Transverse colon (tissue), 4 donors: ENCODE measurements at regions not wholly inside any gene's neighbourhood (a gene's known extent, or its start where the extent isn't known, plus 50 kb on each side); places are given as distances from the start of the nearest gene placed in this dataset.

Experiments
- DNase-seq: peaks from one replicate; pipeline ENCODE4 v3.0.0-alpha.2; 2019
- H3K27ac ChIP-seq, 4 donors: fragments of 200-600 bp; sonication (generic); 2 replicates each; pipeline ENCODE4 v1.5.1; 2016 to 2018; ENCODE audit warnings: inconsistent platforms in 4 of 4
- H3K27me3 ChIP-seq: fragments of 200-600 bp; sonication (generic); 2 replicates; pipeline ENCODE4 v1.5.1; 2017; ENCODE audit warnings: inconsistent platforms
- H3K36me3 ChIP-seq, 4 donors: fragments of 200-600 bp; sonication (generic); 2 replicates each; pipeline ENCODE4 v1.5.1; 2017 to 2019; ENCODE audit warnings: inconsistent platforms in 4 of 4
- H3K4me1 ChIP-seq, 4 donors: fragments of 200-600 bp; sonication (generic); 2 replicates each; pipeline ENCODE4 v1.5.1; 2017 to 2020; ENCODE audit warnings: inconsistent platforms in 4 of 4
- H3K4me3 ChIP-seq, 4 donors: fragments of 200-600 bp; sonication (generic); 1 replicate in 1 of 4; 2 replicates in 3 of 4; pipeline versions ENCODE4 v1.5.1 to v1.6.1; 2017 to 2019; ENCODE audit warnings: inconsistent platforms in 4 of 4
- H3K9me3 ChIP-seq, 2 donors: fragments of 200-600 bp; sonication (generic); 2 replicates each; pipeline ENCODE4 v1.5.1; 2017 to 2019; ENCODE audit warnings: inconsistent platforms in 2 of 2
- EP300 ChIP-seq: sonication (generic); formaldehyde crosslinking; IDR thresholded peaks from one replicate; pipeline ENCODE4 v1.6.1; 2017; ENCODE audit warnings: antibody characterized with exemption, low read depth
- POLR2A ChIP-seq: fragments of 450-650 bp; IDR thresholded peaks from one replicate; pipeline ENCODE4 v1.6.1; 2016; ENCODE audit warnings: antibody characterized with exemption, mild to moderate bottlenecking, moderate library complexity
- POLR2AphosphoS5 ChIP-seq, 3 donors: sonication (generic); formaldehyde crosslinking; IDR thresholded peaks; one replicate each; pipeline ENCODE4 v1.6.1; 2016; ENCODE audit warnings: antibody characterized with exemption in 3 of 3
- WGBS, 2 donors: methylation state at CpG; one replicate each; pipeline ENCODE4 v1.1.5; 2018; ENCODE audit warnings: low coverage in 1 of 2; 5-methylcytosine and 5-hydroxymethylcytosine counted together
- in situ Hi-C, 4 donors: fragments of 200-750 bp; cut with MboI; loops; one replicate each; pipeline versions ENCODE4 v1.15.0 to v1.15.1; 2017; ENCODE audit warnings: low sequenced_read_pairs in 3 of 4, low pct_ligation_motif_present in 1 of 4, low pct_unique_long_range_greater_than_20kb in 1 of 4
- intact Hi-C: fragments of 100-400 bp; cut with DNase I; formaldehyde crosslinking; loops from one replicate; pipeline ENCODE4 v1.15.1; 2023; ENCODE audit warnings: low total_unique reads
- TF ChIP-seq, protein P1 (sequence below), 5 experiments: fragments of 200-600 bp in 3 of 5; fragments of 450-650 bp in 2 of 5; sonication (generic) in 3 of 5; IDR thresholded peaks; 1 replicate in 2 of 5; 2 replicates in 3 of 5; pipeline ENCODE4 v1.5.1; 2016 to 2017; ENCODE audit warnings: antibody characterized with exemption in 5 of 5, inconsistent platforms in 3 of 5, mild to moderate bottlenecking in 2 of 5, moderate library complexity in 1 of 5

- H3K4me3 ChIP-seq, result no peak overlapping the region
- no peak for DNase-seq
- TF ChIP-seq POLR2AphosphoS5 (IDR thresholded peaks at IDR 0.05) (no peak), POLR2A (no peak), EP300 (no peak)
- TF ChIP-seq, protein P1, sequence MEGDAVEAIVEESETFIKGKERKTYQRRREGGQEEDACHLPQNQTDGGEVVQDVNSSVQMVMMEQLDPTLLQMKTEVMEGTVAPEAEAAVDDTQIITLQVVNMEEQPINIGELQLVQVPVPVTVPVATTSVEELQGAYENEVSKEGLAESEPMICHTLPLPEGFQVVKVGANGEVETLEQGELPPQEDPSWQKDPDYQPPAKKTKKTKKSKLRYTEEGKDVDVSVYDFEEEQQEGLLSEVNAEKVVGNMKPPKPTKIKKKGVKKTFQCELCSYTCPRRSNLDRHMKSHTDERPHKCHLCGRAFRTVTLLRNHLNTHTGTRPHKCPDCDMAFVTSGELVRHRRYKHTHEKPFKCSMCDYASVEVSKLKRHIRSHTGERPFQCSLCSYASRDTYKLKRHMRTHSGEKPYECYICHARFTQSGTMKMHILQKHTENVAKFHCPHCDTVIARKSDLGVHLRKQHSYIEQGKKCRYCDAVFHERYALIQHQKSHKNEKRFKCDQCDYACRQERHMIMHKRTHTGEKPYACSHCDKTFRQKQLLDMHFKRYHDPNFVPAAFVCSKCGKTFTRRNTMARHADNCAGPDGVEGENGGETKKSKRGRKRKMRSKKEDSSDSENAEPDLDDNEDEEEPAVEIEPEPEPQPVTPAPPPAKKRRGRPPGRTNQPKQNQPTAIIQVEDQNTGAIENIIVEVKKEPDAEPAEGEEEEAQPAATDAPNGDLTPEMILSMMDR (IDR thresholded peaks at IDR 0.05), result no peak
- H3K4me1 ChIP-seq, result no peaks in the 10 kb centered on the region
- H3K9me3 ChIP-seq, result no peaks in the 10 kb centered on the region
- no peaks in the 10 kb centered on the region for H3K36me3 ChIP-seq
- intact Hi-C loops (no loop called here), in situ Hi-C loops (no loop called here)
- no peak overlapping the region for H3K27ac ChIP-seq
- H3K27me3 ChIP-seq, result no peaks in the 10 kb centered on the region
- 89% methylated on average over 3 of the region's 3 CpGs; no CpG with 5 or more reads in 1 of the 2 donors for WGBS, 2 donors
Measured at GRCh38 chr2:187230088-187230487, 218.0 kb downstream of the CALCRL start.

DNA sequence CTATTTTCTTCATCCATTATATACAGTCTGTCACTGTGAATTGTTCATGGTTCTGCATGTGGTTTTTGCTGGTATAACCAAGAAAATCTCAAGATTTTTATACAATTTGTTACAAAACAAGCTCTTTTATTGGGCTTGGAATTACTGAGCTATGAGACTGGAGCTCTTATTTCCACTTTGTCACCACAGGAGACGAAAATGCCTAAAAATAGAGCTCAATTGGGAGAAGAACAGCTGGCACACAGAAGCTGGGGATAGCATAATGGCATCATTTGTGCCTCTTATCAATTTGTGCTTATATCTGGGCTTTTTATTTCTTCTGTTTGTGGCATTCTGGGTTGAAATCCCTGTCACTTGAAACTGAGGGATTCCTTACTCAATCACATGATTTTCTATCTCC, 219.1 kb downstream of the CALCRL start:
- TF ChIP-seq POLR2AphosphoS5 (IDR thresholded peaks at IDR 0.05), result no peak
- TF ChIP-seq, protein P1 (IDR thresholded peaks at IDR 0.05), result no peak
- TF ChIP-seq EP300, result no peak
- no peak for TF ChIP-seq POLR2A
- H3K27ac ChIP-seq, result no peak overlapping the region
- no peak for DNase-seq
- H3K9me3 ChIP-seq, result no peaks in the 10 kb centered on the region
- no peaks in the 10 kb centered on the region for H3K4me1 ChIP-seq
- H3K4me3 ChIP-seq, result no peak overlapping the region
- WGBS, 2 donors, result 40 to 64% methylated on average over 1 of the region's 1 CpG
- in situ Hi-C loops (no loop called here), intact Hi-C loops (no loop called here)
- no peaks in the 10 kb centered on the region for H3K27me3 ChIP-seq
- H3K36me3 ChIP-seq, result no peaks in the 10 kb centered on the region

DNA sequence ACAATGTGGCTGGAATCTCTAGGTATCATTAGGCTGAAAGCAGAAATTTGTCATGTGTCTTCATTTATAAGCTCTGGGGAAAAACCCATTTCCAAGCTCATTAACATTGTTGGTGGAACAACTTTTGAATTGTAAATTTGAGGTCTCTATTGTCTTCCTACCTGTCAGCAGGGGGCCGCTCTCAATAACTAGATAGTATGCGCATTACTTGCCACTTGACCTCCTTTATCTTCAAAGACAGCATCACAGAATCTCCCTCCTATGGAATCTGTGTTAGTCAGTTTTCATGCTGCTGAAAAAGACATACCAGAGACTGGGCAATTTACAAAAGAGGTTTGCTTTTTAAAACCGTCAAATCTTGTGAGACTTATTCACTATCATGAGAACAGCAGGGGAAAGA, 223.1 kb downstream of the CALCRL start:
- in situ Hi-C loops, result no loop called here
- intact Hi-C loops, result no loop called here
- no peaks in the 10 kb centered on the region for H3K27me3 ChIP-seq
- DNase-seq, result no peak
- no peak overlapping the region for H3K27ac ChIP-seq
- no peak overlapping the region for H3K4me3 ChIP-seq
- TF ChIP-seq POLR2A, result no peak
- TF ChIP-seq, protein P1 (IDR thresholded peaks at IDR 0.05), result no peak
- TF ChIP-seq POLR2AphosphoS5 (IDR thresholded peaks at IDR 0.05), result no peak
- no peak for TF ChIP-seq EP300
- no peaks in the 10 kb centered on the region for H3K4me1 ChIP-seq
- WGBS, 2 donors, result 95 to 96% methylated on average over 3 of the region's 3 CpGs
- no peaks in the 10 kb centered on the region for H3K9me3 ChIP-seq
- no peaks in the 10 kb centered on the region for H3K36me3 ChIP-seq

DNA sequence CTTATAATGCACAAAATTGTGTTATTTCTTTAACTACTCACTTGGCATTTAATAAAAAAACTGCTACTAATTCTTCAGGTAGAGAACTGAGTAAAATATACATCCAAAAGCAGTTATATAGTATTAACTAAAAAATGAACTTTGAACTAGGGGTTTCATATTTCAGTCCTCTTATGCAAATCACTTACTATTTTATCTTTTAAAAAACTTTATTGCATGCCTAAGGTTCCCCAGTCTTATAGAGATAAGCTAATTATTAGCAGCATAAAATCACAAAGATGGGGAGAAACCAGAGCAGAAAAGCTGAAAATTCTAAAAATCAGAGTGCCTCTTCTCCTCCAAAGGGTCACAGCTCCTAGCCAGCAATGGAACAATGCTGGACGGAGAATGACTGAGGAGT, 228.0 kb downstream of the CALCRL start:
- TF ChIP-seq EP300 (no peak), POLR2A (no peak), POLR2AphosphoS5 (IDR thresholded peaks at IDR 0.05) (no peak)
- TF ChIP-seq, protein P1 (IDR thresholded peaks at IDR 0.05), result no peak
- 76% methylated on average over 1 of the region's 1 CpG; no CpG with 5 or more reads in 1 of the 2 donors for WGBS, 2 donors
- Histone ChIP-seq H3K36me3 (no peaks in the 10 kb centered on the region), H3K27ac (no peak overlapping the region), H3K27me3 (no peaks in the 10 kb centered on the region), H3K4me3 (no peak overlapping the region), H3K9me3 (no peaks in the 10 kb centered on the region), H3K4me1 (no peaks in the 10 kb centered on the region)
- intact Hi-C loops, result no loop called here
- no peak for DNase-seq
- in situ Hi-C loops, result no loop called here
